Activated CD8-positive, alpha-beta memory T cell treated with anti-CD3 and anti-CD28 coated beads, Interleukin-2, amount 50 U/mL, for 1 hour (primary cell): ENCODE measurements at regions not wholly inside any gene's neighbourhood (a gene's known extent, or its start where the extent isn't known, plus 50 kb on each side); places are given as distances from the start of the nearest gene placed in this dataset.

Experiments
- DNase-seq: peaks from one replicate; pipeline ENCODE4 v3.0.0-alpha.2; 2020; ENCODE audit errors: extremely low read depth

DNA sequence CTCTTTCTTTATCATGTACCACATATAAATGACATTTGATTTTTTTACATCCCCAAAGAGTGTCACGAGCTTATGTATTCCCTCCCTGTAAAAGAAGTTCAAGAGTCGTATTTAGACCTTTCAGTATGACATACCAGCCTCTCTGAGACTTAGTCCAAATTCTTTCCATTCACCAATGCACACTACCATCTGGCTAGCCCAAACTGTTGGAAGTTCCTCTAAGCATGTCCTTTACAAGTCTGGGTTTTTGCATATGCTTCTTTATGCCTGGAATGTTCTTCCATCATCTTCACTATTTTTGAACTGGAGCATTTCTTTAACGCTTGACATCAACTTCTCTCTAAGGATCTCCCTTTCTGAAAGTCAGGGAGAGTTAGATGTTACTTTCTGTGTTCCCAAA is 68.5 kb upstream of the RGS6 start:
- no peak for DNase-seq
